Transverse colon (tissue), 4 donors: ENCODE measurements at regions not wholly inside any gene's neighbourhood (a gene's known extent, or its start where the extent isn't known, plus 50 kb on each side); places are given as distances from the start of the nearest gene placed in this dataset.

ENCODE experiments used
- CTCF ChIP-seq, 5 experiments: fragments of 200-600 bp in 3 of 5; fragments of 450-650 bp in 2 of 5; sonication (generic) in 3 of 5; IDR thresholded peaks; 1 replicate in 2 of 5; 2 replicates in 3 of 5; pipeline ENCODE4 v1.5.1; 2016 to 2017; ENCODE audit warnings: antibody characterized with exemption in 5 of 5, inconsistent platforms in 3 of 5, mild to moderate bottlenecking in 2 of 5, moderate library complexity in 1 of 5
- POLR2A ChIP-seq: fragments of 450-650 bp; IDR thresholded peaks from one replicate; pipeline ENCODE4 v1.6.1; 2016; ENCODE audit warnings: antibody characterized with exemption, mild to moderate bottlenecking, moderate library complexity
- POLR2AphosphoS5 ChIP-seq, 3 donors: sonication (generic); formaldehyde crosslinking; IDR thresholded peaks; one replicate each; pipeline ENCODE4 v1.6.1; 2016; ENCODE audit warnings: antibody characterized with exemption in 3 of 3

DNA sequence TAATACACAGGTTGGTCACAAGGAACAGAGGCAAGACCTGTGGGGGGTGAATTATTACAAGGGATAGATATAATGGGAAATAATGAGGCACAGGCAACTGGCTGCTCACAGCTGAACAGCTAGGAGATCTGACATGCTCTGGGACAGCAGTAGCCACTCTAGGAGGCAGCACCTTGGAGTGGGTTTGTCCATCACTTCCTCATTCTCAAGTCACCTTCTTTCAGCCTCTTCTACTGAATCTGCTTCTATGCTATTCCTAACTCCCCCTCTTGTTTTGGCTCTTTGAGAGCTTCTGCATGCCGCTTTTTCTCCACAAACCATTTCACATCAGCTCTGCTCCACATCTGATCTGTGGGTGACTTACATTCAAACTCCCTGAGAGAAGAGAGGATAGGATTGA lies 345.5 kb upstream of the MAP3K7 start:
- no peak for TF ChIP-seq CTCF (IDR thresholded peaks at IDR 0.05)
- no peak for TF ChIP-seq POLR2AphosphoS5 (IDR thresholded peaks at IDR 0.05)
- no peak for TF ChIP-seq POLR2A
